ENCODE measurements at regions not wholly inside any gene's neighbourhood (a gene's known extent, or its start where the extent isn't known, plus 50 kb on each side); places are given as distances from the start of the nearest gene placed in this dataset.

DNA sequence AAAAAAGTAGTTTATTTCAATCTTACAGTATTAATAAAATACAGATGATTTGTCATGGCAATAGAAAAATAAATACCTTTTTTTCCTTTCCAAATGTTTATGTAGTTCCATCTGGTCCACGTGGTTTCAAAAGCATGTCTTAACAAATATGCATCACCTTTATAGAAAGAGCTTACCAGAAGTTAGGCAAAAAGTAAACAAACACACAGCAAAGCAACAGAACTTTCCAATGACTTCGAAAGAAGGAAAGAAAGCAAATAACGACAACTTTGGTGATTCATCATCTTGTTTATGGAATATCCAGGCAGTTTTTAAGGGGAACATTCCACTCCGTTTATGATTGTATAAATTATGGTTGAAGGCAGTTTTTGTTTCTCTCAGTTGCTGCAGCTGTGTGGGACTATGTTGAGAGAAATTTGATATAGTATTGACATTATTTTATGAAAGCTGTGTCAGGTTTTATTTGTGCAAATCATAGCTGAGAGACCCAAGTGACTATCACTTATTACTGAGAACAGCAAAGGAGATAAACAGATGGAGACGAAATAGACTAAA, 203.1 kb downstream of the CDC14C start:
- H3K9me2 ChIP-seq (replicated peaks; ENCODE audit: low read depth, low read length), result no peaks in the 10 kb centered on the region
- TF ChIP-seq, protein P1, sequence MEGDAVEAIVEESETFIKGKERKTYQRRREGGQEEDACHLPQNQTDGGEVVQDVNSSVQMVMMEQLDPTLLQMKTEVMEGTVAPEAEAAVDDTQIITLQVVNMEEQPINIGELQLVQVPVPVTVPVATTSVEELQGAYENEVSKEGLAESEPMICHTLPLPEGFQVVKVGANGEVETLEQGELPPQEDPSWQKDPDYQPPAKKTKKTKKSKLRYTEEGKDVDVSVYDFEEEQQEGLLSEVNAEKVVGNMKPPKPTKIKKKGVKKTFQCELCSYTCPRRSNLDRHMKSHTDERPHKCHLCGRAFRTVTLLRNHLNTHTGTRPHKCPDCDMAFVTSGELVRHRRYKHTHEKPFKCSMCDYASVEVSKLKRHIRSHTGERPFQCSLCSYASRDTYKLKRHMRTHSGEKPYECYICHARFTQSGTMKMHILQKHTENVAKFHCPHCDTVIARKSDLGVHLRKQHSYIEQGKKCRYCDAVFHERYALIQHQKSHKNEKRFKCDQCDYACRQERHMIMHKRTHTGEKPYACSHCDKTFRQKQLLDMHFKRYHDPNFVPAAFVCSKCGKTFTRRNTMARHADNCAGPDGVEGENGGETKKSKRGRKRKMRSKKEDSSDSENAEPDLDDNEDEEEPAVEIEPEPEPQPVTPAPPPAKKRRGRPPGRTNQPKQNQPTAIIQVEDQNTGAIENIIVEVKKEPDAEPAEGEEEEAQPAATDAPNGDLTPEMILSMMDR (conservative IDR thresholded peaks at IDR 0.05; ENCODE audit: low read length), result no peak
- TF ChIP-seq EZH2phosphoT487 (IDR thresholded peaks at IDR 0.05; ENCODE audit: borderline replicate concordance), result no peak
- no peaks in the 10 kb centered on the region for H3K4me1 ChIP-seq (ENCODE audit: insufficient read depth, low read length, poor library complexity, severe bottlenecking)
- H3K9ac ChIP-seq (ENCODE audit: low read depth, low read length, poor library complexity, severe bottlenecking), result no peak overlapping the region
- H3K27me3 ChIP-seq (ENCODE audit: insufficient read depth, low read length, poor library complexity, severe bottlenecking), result no peaks in the 10 kb centered on the region
- H3K36me3 ChIP-seq (ENCODE audit: insufficient read depth, low read length), result no peaks in the 10 kb centered on the region
- H3K79me2 ChIP-seq (ENCODE audit: insufficient read depth, low read length), result no peaks in the 10 kb centered on the region
- no peak overlapping the region for H3K4me2 ChIP-seq (ENCODE audit: low read depth, low read length, poor library complexity, severe bottlenecking)
- no peaks in the 10 kb centered on the region for H3F3A ChIP-seq (ENCODE audit: low read depth)
- H4K20me1 ChIP-seq (ENCODE audit: insufficient read depth, low read length, poor library complexity, severe bottlenecking), result no peaks in the 10 kb centered on the region
- no peak overlapping the region for H2AFZ ChIP-seq (ENCODE audit: low read length)
- H3K9me3 ChIP-seq (ENCODE audit: insufficient read depth, low read depth, low read length), result no peaks in the 10 kb centered on the region
- no peak overlapping the region for H3K4me3 ChIP-seq (ENCODE audit: low read length, poor library complexity, severe bottlenecking)

DNA sequence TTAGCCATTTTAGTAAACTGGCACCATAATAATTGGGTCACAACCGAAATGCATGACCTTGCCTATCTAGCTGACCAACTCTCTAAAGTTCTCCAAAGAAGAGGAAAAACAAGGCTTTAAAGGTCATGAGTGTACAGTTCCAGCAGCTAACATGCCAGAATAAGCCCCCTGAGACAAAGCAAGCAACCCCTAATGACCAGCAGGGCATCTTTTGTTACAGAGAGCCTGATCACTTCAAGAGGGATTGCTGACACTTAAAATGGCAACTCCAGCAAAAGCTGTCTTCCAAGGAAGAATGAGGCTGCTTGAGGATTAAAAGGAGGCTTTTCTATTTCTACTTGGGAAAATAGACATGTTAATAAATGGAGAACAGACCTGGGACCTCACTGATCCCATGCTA, 213.6 kb downstream of the CDC14C start:
- Histone ChIP-seq H3K79me2 (ENCODE audit: insufficient read depth, low read length) (no peaks in the 10 kb centered on the region), H3K4me3 (ENCODE audit: low read length, poor library complexity, severe bottlenecking) (no peak overlapping the region), H3K4me2 (ENCODE audit: low read depth, low read length, poor library complexity, severe bottlenecking) (no peak overlapping the region), H3K36me3 (ENCODE audit: insufficient read depth, low read length) (no peaks in the 10 kb centered on the region), H4K20me1 (ENCODE audit: insufficient read depth, low read length, poor library complexity, severe bottlenecking) (no peaks in the 10 kb centered on the region), H3K27me3 (ENCODE audit: insufficient read depth, low read length, poor library complexity, severe bottlenecking) (no peaks in the 10 kb centered on the region), H2AFZ (ENCODE audit: low read length) (no peak overlapping the region), H3K9me3 (ENCODE audit: insufficient read depth, low read depth, low read length) (no peaks in the 10 kb centered on the region), H3K9me2 (replicated peaks; ENCODE audit: low read depth, low read length) (no peaks in the 10 kb centered on the region), H3K9ac (ENCODE audit: low read depth, low read length, poor library complexity, severe bottlenecking) (no peak overlapping the region), H3F3A (ENCODE audit: low read depth) (no peaks in the 10 kb centered on the region), H3K4me1 (ENCODE audit: insufficient read depth, low read length, poor library complexity, severe bottlenecking) (no peaks in the 10 kb centered on the region)
- TF ChIP-seq EZH2phosphoT487 (IDR thresholded peaks at IDR 0.05; ENCODE audit: borderline replicate concordance), result no peak
- TF ChIP-seq, protein P1 (conservative IDR thresholded peaks at IDR 0.05; ENCODE audit: low read length), result no peak

DNA sequence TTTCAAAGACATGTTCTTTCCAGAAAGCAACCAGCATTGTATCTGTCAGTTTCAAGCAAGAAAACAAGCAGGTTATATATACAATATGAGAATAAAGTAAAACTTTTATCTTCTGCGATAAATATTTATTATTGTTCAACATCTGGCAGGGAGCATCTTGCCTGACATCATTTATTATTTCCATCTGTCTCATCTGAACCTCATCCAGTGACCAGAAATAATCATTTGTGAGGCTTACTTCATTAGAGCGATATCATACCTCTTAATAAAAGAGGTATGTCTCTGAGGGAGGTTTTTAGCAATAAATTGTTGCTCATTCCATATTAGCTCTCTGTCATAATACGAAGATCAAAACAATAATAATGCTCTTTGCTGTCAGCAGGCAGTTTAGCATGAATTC, 226.1 kb downstream of the CDC14C start:
- Histone ChIP-seq H3K79me2 (ENCODE audit: insufficient read depth, low read length) (no peaks in the 10 kb centered on the region), H3K4me3 (ENCODE audit: low read length, poor library complexity, severe bottlenecking) (no peak overlapping the region), H3F3A (ENCODE audit: low read depth) (no peaks in the 10 kb centered on the region), H3K27me3 (ENCODE audit: insufficient read depth, low read length, poor library complexity, severe bottlenecking) (no peaks in the 10 kb centered on the region), H4K20me1 (ENCODE audit: insufficient read depth, low read length, poor library complexity, severe bottlenecking) (no peaks in the 10 kb centered on the region), H3K9me2 (replicated peaks; ENCODE audit: low read depth, low read length) (no peaks in the 10 kb centered on the region), H3K36me3 (ENCODE audit: insufficient read depth, low read length) (no peaks in the 10 kb centered on the region), H3K4me1 (ENCODE audit: insufficient read depth, low read length, poor library complexity, severe bottlenecking) (no peaks in the 10 kb centered on the region), H3K4me2 (ENCODE audit: low read depth, low read length, poor library complexity, severe bottlenecking) (no peak overlapping the region), H3K9ac (ENCODE audit: low read depth, low read length, poor library complexity, severe bottlenecking) (no peak overlapping the region), H2AFZ (ENCODE audit: low read length) (no peak overlapping the region), H3K9me3 (ENCODE audit: insufficient read depth, low read depth, low read length) (no peaks in the 10 kb centered on the region)
- TF ChIP-seq, protein P1 (conservative IDR thresholded peaks at IDR 0.05; ENCODE audit: low read length), result no peak
- no peak for TF ChIP-seq EZH2phosphoT487 (IDR thresholded peaks at IDR 0.05; ENCODE audit: borderline replicate concordance)

Data from Loucy (cell line).